Activated CD4-positive, alpha-beta T cell treated with anti-CD3 and anti-CD28 coated beads for 36 hours (primary cell): ENCODE measurements at regions not wholly inside any gene's neighbourhood (a gene's known extent, or its start where the extent isn't known, plus 50 kb on each side); places are given as distances from the start of the nearest gene placed in this dataset.

Source experiments
- ATAC-seq: fragments of 200-7000 bp; cut with Tn5 transposase; one replicate; pipeline ENCODE4 v1.10.0; 2021; ENCODE audit warnings: mild to moderate bottlenecking, moderate library complexity
- CTCF ChIA-PET: fragments of 350-600 bp; sonication (Branson Sonifier 250); formaldehyde crosslinking; loops from one replicate; lab custom pipeline; 2021; ENCODE audit warnings: antibody characterized with exemption; lab: Charles Lee
- POLR2A ChIA-PET: fragments of 350-600 bp; sonication (Branson Sonifier 250); formaldehyde crosslinking; loops from one replicate; lab custom pipeline; 2021; ENCODE audit warnings: antibody characterized with exemption, inconsistent platforms; lab: Charles Lee
- DNase-seq: peaks from one replicate; pipeline ENCODE4 v3.0.0-alpha.2; 2020
- H3K27ac Mint-ChIP-seq: one replicate; pipeline ENCODE4 v1.8.0; 2021; ENCODE audit warnings: mixed read lengths
- H3K27me3 Mint-ChIP-seq: one replicate; pipeline ENCODE4 v1.8.0; 2021; ENCODE audit warnings: mixed read lengths
- H3K36me3 Mint-ChIP-seq: one replicate; pipeline ENCODE4 v1.8.0; 2021; ENCODE audit warnings: low read depth, mixed read lengths
- H3K4me1 Mint-ChIP-seq: one replicate; pipeline ENCODE4 v1.8.0; 2021; ENCODE audit warnings: mixed read lengths
- H3K4me3 Mint-ChIP-seq: one replicate; pipeline ENCODE4 v1.8.0; 2021; ENCODE audit warnings: mild to moderate bottlenecking, moderate library complexity, mixed read lengths
- H3K9me3 Mint-ChIP-seq: one replicate; pipeline ENCODE4 v1.8.0; 2021; ENCODE audit warnings: low read depth, mixed read lengths
- intact Hi-C, 2 experiments: fragments of 100-400 bp; cut with DNase I in 1 of 2; cut with micrococcal nuclease in 1 of 2; formaldehyde crosslinking; loops; one replicate each; pipeline versions ENCODE4 v1.14.2 to v1.15.1; 2022 to 2024; cut with DNase I, micrococcal nuclease

DNA sequence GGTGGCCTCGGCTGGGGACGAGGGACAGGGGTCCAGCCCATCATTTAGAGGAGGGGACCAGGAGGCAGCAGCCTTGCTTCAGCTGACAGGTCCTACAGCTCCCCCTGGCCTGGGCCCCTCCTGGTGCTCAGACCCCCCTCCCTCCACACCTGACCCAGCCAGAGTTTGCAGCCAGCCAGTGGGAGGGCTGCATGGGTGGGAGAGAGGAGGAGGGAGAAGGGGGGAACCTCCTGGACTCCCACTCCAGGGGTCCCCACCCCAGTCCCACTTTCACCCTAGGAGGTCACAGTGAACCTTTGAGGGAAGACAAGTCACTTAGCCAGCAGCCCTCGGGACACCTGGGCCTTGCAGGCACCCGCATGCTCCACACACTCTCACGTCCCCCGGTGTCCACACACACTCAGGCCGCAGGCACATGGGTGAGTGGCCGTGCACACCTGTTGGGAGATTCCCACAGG is 108.9 kb upstream of the ZBTB40 start:
- no peak for DNase-seq
- Mint-ChIP-seq H3K36me3 (no peaks in the 10 kb centered on the region), H3K4me1 (peaks cover 3% of the 10 kb centered on the region), H3K27me3 (peaks cover 50% of the 10 kb centered on the region), H3K9me3 (no peaks in the 10 kb centered on the region), H3K4me3 (no peak overlapping the region), H3K27ac (no peak overlapping the region)
- no peak for ATAC-seq
- ChIA-PET POLR2A (no interaction called here), CTCF (no interaction called here)
- intact Hi-C loops = no loop called here

DNA sequence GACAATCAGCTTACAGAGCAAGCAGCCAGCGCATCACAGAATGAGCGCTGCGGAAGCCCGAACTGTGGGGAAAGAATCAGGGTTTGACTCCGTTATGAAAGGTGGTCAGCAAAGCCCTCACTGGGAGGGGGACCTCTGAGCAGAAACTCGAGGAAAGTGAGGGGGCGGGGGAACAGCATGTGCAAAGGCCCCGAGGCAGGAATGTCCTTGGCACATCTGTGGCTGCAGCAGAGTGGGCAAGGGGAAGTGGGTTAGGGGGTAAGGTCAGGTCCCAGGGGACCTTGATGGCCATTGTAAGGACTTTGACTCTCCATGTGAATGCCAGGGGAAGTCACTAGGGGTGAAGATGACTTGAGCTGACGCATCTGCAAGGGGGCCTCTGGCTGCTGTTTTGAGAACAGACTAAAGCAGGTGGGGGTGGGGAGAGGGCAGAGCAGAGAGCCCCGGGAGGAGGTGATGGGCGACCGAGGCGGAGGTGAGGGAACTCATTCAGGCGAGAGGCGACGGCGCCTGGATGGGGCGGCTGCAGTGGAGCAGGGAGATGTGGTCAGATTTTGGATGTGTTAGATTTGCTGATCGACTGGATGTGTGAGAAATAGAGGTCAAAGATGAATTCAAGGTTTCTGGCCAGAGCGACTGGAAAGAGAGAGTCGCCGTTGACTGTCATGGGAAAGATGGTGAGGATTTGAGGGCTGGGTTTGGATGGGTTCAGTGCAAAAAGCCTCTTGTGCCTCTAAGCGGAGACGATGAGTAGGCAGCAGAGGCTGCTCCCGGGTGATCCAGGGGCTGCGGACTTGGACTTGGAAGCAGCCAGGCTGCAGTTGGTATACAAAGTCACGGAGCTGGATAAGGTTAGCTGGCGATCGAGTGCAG is 108.0 kb upstream of the ZBTB40 start:
- POLR2A ChIA-PET = no interaction called here
- H3K9me3 Mint-ChIP-seq = no peaks in the 10 kb centered on the region
- H3K4me3 Mint-ChIP-seq = no peak overlapping the region
- intact Hi-C loops = no loop called here
- no peak overlapping the region for H3K27ac Mint-ChIP-seq
- DNase-seq (no peak), ATAC-seq (no peak)
- peaks cover 55% of the 10 kb centered on the region for H3K27me3 Mint-ChIP-seq
- H3K36me3 Mint-ChIP-seq = no peaks in the 10 kb centered on the region
- CTCF ChIA-PET = no interaction called here
- H3K4me1 Mint-ChIP-seq = peaks cover 3% of the 10 kb centered on the region

DNA sequence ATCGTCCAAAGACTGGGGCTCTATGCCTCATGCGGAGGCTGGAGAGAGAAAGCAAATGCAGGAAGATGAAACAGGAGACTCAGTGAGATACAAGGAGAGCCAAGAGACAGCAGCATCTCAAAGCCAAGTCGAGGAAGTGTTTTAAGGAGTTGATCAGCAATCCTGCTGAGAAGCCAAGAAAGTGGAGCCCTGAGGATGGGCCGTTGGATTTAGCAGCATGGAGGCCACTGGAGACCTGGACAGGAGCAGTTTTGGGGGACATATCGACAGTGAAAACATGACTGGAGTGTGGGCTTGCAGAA is 107.4 kb upstream of the ZBTB40 start:
- H3K4me1 Mint-ChIP-seq = peaks cover 3% of the 10 kb centered on the region
- ATAC-seq (no peak), DNase-seq (no peak)
- peaks cover 57% of the 10 kb centered on the region for H3K27me3 Mint-ChIP-seq
- CTCF ChIA-PET = no interaction called here
- H3K27ac Mint-ChIP-seq = no peak overlapping the region
- no peaks in the 10 kb centered on the region for H3K9me3 Mint-ChIP-seq
- intact Hi-C loops = no loop called here
- H3K4me3 Mint-ChIP-seq = no peak overlapping the region
- POLR2A ChIA-PET = interaction anchor here (0.6 kb wide), 1 partner anchor 86 kb away, joined by 3 read pairs; no protein-coding TSS in a partner anchor
- no peaks in the 10 kb centered on the region for H3K36me3 Mint-ChIP-seq

- H3K4me1 Mint-ChIP-seq = peaks cover 3% of the 10 kb centered on the region
- H3K27me3 Mint-ChIP-seq = peaks cover 60% of the 10 kb centered on the region
- no peaks in the 10 kb centered on the region for H3K36me3 Mint-ChIP-seq
- H3K9me3 Mint-ChIP-seq = no peaks in the 10 kb centered on the region
- H3K27ac Mint-ChIP-seq = no peak overlapping the region
- ChIA-PET POLR2A (interaction anchor here (0.6 kb wide), 1 partner anchor 87 kb away, joined by 3 read pairs; no protein-coding TSS in a partner anchor), CTCF (interaction anchor here (0.5 kb wide), 1 partner anchor 10 kb away, joined by 3 read pairs; no protein-coding TSS in a partner anchor)
- intact Hi-C loops = no loop called here
- ATAC-seq (no peak), DNase-seq (no peak)
- H3K4me3 Mint-ChIP-seq = no peak overlapping the region
Observed at GRCh38 chr1:22344851-22345560, 106.6 kb upstream of the ZBTB40 start.

GRCh38 chr1:22347854-22348760 is 103.5 kb upstream of the ZBTB40 start:
- Mint-ChIP-seq H3K9me3 (no peaks in the 10 kb centered on the region), H3K4me3 (no peak overlapping the region), H3K27ac (no peak overlapping the region), H3K36me3 (no peaks in the 10 kb centered on the region), H3K27me3 (peaks cover 57% of the 10 kb centered on the region), H3K4me1 (peaks cover 9% of the 10 kb centered on the region)
- intact Hi-C loops = no loop called here
- no peak for ATAC-seq
- ChIA-PET CTCF (interaction anchor here (0.7 to 0.9 kb wide), 2 partner anchors 41 to 143 kb away, joined by 3 read pairs; no protein-coding TSS in a partner anchor), POLR2A (no interaction called here)
- no peak for DNase-seq

GRCh38 chr1:22349362-22350043 is 102.1 kb upstream of the ZBTB40 start:
- intact Hi-C loops = no loop called here
- POLR2A ChIA-PET = no interaction called here
- Mint-ChIP-seq H3K4me1 (peaks cover 9% of the 10 kb centered on the region), H3K9me3 (no peaks in the 10 kb centered on the region), H3K27ac (no peak overlapping the region), H3K4me3 (no peak overlapping the region), H3K36me3 (no peaks in the 10 kb centered on the region), H3K27me3 (peaks cover 48% of the 10 kb centered on the region)
- CTCF ChIA-PET = no interaction called here
- no peak for DNase-seq
- no peak for ATAC-seq

DNA sequence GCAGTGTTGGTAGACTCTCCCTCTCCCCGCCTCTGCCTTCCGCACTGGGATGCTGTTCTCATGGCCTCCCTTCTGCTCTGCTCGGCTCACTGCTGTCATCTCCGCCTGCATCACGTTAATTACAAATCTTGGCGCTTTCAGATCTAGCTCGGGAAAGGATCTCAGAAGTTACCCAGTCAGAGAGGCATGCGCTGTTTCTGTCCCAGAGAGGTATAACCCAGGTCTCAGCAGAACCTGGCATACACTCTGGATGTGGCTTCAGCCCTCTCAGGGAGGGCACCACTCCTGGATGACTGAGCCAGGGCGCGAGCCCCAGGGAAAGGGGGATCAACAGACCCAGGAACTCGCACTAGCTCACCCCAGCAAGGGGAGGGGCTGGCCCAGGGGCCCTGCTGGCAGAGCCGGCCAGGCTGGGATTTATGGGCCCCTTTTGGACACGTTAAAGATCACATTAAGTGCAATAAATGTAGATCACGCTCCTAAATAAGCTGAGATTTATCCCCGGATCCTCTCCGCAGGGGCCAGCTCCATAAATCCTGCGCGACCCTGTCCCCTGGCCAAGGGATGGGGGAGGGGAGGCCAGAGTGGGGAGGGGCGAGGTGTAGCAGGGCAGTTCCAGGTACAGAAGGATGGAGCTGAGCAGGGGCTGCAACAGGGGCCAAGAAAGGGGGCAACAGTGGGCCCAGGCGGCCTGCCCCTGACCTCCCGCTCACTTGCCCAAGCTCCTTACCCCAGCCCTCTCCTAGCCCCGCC is 101.3 kb upstream of the ZBTB40 start:
- Mint-ChIP-seq H3K36me3 (no peaks in the 10 kb centered on the region), H3K9me3 (no peaks in the 10 kb centered on the region), H3K27me3 (peaks cover 42% of the 10 kb centered on the region), H3K27ac (no peak overlapping the region), H3K4me3 (no peak overlapping the region), H3K4me1 (peaks cover 9% of the 10 kb centered on the region)
- ChIA-PET POLR2A (no interaction called here), CTCF (interaction anchor here (1.2 kb wide), 1 partner anchor 67 kb away, joined by 3 read pairs; no protein-coding TSS in a partner anchor)
- DNase-seq = peak; percentile 27
- intact Hi-C loops = no loop called here
- ATAC-seq = no peak

DNA sequence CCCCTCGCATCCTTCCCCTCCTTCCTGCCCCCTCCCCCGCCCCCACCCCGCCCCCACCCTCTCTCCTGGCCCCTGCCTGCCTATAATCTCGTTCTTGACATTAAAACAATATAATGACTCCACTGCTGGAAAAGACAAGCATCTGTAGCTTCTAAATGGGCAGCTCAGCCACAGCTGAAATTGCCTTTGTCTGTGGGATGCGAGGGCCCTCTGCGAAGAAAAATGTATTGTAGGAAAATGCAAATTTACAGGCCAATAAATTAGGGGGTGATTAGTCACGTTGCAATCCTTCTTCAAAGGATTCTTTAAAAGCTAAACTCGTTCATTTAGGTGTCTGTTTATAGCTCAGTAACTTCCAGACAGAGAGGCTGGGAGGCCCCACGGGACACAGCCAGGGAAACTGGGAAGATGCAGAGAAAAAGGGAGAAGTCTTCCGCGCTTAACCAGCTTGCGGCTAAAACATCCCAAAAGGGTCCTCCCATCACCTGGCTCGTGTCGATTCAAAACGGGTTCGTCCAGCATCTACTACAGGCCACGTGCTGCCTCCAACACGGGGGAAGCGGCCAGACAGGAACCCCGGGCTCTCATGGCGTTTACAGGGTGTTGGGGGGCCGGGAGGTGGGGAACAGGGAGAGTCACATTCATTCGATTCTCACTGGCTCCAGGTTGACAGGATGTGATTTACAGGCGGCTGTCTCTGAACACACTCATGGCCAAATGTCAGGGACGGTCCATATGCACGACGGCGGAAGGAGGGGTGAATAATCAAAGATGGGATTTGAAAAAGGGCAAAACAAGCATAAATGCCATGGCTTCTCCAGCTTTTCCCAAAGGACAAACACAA is 100.5 kb upstream of the ZBTB40 start:
- Mint-ChIP-seq H3K36me3 (no peaks in the 10 kb centered on the region), H3K4me1 (peaks cover 9% of the 10 kb centered on the region), H3K9me3 (no peaks in the 10 kb centered on the region), H3K27me3 (peaks cover 39% of the 10 kb centered on the region), H3K27ac (no peak overlapping the region), H3K4me3 (no peak overlapping the region)
- ATAC-seq = no peak
- DNase-seq = no peak
- CTCF ChIA-PET = interaction anchor here (1.2 kb wide), 1 partner anchor 66 kb away, joined by 3 read pairs; no protein-coding TSS in a partner anchor
- intact Hi-C loops = no loop called here
- POLR2A ChIA-PET = interaction anchor here (0.6 kb wide), 1 partner anchor 93 kb away, joined by 3 read pairs; no protein-coding TSS in a partner anchor

GRCh38 chr1:22351768-22352080 is 99.9 kb upstream of the ZBTB40 start:
- CTCF ChIA-PET = no interaction called here
- POLR2A ChIA-PET = no interaction called here
- DNase-seq = no peak
- Mint-ChIP-seq H3K9me3 (no peaks in the 10 kb centered on the region), H3K27ac (no peak overlapping the region), H3K4me3 (no peak overlapping the region), H3K36me3 (no peaks in the 10 kb centered on the region), H3K27me3 (peaks cover 41% of the 10 kb centered on the region), H3K4me1 (peaks cover 9% of the 10 kb centered on the region)
- intact Hi-C loops = no loop called here
- no peak for ATAC-seq

DNA sequence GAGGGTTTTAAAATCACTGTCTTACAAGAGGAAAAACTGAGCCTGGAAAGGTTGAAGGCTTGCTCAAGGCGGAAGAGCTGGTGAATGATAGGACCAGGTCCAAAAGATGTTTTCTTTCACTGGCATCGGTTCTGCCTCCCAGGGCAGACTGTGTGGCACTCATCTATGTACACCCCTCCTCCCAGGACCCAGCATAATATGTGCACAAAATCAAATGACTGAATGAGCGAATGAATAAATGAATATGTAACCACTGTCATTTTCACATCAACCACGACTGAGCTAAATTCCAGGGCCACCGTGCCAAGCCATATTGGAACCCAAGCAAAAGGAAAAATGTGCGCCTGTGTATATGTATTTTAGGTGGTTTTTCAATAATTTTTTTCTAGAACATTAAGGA is 99.3 kb upstream of the ZBTB40 start:
- Mint-ChIP-seq H3K27me3 (peaks cover 47% of the 10 kb centered on the region), H3K36me3 (no peaks in the 10 kb centered on the region), H3K9me3 (no peaks in the 10 kb centered on the region), H3K4me3 (no peak overlapping the region), H3K4me1 (peaks cover 9% of the 10 kb centered on the region), H3K27ac (no peak overlapping the region)
- POLR2A ChIA-PET = no interaction called here
- intact Hi-C loops = no loop called here
- CTCF ChIA-PET = no interaction called here
- no peak for ATAC-seq
- DNase-seq = no peak
